Caco-2 (cell line): ENCODE measurements at regions not wholly inside any gene's neighbourhood (a gene's known extent, or its start where the extent isn't known, plus 50 kb on each side); places are given as distances from the start of the nearest gene placed in this dataset.

Experiments used
- BruUV-seq: library from RNA; stranded (reverse); fragments of 400-500 nt; replicated peaks from 2 replicates; lab custom pipeline; 2021; lab: Mats Ljungman, UMichigan
- CTCF ChIA-PET: fragments of 300-600 bp; sonication (Branson Sonifier 250); formaldehyde crosslinking; loops from one replicate; lab custom pipeline; 2022; ENCODE audit warnings: antibody characterized with exemption; lab: Charles Lee
- POLR2A ChIA-PET: fragments of 300-600 bp; sonication (Branson Sonifier 250); formaldehyde crosslinking; loops from one replicate; lab custom pipeline; 2022; ENCODE audit warnings: antibody characterized with exemption; lab: Charles Lee
- DNase-seq, 2 experiments: peaks; one replicate each; pipeline versions ENCODE4 v3.0.0 to v3.0.0-alpha.2; 2020 to 2022
- H3K27me3 ChIP-seq: replicated peaks from 2 replicates; pipeline ENCODE4 v1.6.0; 2011; ENCODE audit warnings: low read length; ENCODE audit not compliant: control insufficient read depth, insufficient read depth
- H3K36me3 ChIP-seq: 2 replicates; pipeline ENCODE4 v1.5.1; 2011; ENCODE audit warnings: low read length; ENCODE audit not compliant: control insufficient read depth, insufficient read depth
- H3K4me1 ChIP-seq: fragments of 250-450 bp; sonication (Bioruptor Pico); 2 replicates; pipeline ENCODE4 v1.5.1; 2020; ENCODE audit warnings: mild to moderate bottlenecking
- H3K4me3 ChIP-seq: 2 replicates; pipeline ENCODE4 v1.5.1; 2011; ENCODE audit warnings: low read depth, mild to moderate bottlenecking, control low read depth, low read length
- H3K9me3 ChIP-seq: fragments of 250-450 bp; sonication (Bioruptor Pico); 2 replicates; pipeline ENCODE4 v1.5.1; 2020; ENCODE audit warnings: mild to moderate bottlenecking, moderate library complexity
- H3K27ac Mint-ChIP-seq: one replicate; pipeline ENCODE4 v1.8.0; 2022; ENCODE audit warnings: mixed read lengths; ENCODE audit not compliant: unreplicated experiment
- H3K27me3 Mint-ChIP-seq: one replicate; pipeline ENCODE4 v1.8.0; 2022; ENCODE audit warnings: mixed read lengths; ENCODE audit not compliant: insufficient read depth, unreplicated experiment
- H3K36me3 Mint-ChIP-seq: one replicate; pipeline ENCODE4 v1.8.0; 2022; ENCODE audit warnings: mild to moderate bottlenecking, mixed read lengths; ENCODE audit not compliant: insufficient read depth, unreplicated experiment
- H3K4me1 Mint-ChIP-seq: one replicate; pipeline ENCODE4 v1.8.0; 2022; ENCODE audit warnings: low read depth, mixed read lengths; ENCODE audit not compliant: unreplicated experiment
- H3K4me3 Mint-ChIP-seq: one replicate; pipeline ENCODE4 v1.8.0; 2022; ENCODE audit warnings: mild to moderate bottlenecking, moderate library complexity, mixed read lengths; ENCODE audit not compliant: unreplicated experiment
- H3K9me3 Mint-ChIP-seq: one replicate; pipeline ENCODE4 v1.8.0; 2022; ENCODE audit warnings: mixed read lengths; ENCODE audit not compliant: unreplicated experiment
- CTCF ChIP-seq, 2 experiments: fragments of 200-600 bp in 1 of 2; IDR thresholded peaks; 1 replicate in 1 of 2; 2 replicates in 1 of 2; pipeline versions ENCODE4 v1.5.1 to v1.8.0; 2011 to 2022; ENCODE audit warnings: antibody characterized with exemption in 1 of 2, control low read depth in 1 of 2, inconsistent platforms in 1 of 2, low read depth in 1 of 2, low read length in 1 of 2, mild to moderate bottlenecking in 1 of 2, moderate library complexity in 1 of 2; ENCODE audit not compliant: insufficient read depth in 1 of 2, severe bottlenecking in 1 of 2, unreplicated experiment in 1 of 2
- intact Hi-C: fragments of 100-400 bp; cut with micrococcal nuclease; formaldehyde crosslinking; loops from one replicate; pipeline ENCODE4 v1.10.0; 2022; ENCODE audit not compliant: unreplicated experiment

DNA sequence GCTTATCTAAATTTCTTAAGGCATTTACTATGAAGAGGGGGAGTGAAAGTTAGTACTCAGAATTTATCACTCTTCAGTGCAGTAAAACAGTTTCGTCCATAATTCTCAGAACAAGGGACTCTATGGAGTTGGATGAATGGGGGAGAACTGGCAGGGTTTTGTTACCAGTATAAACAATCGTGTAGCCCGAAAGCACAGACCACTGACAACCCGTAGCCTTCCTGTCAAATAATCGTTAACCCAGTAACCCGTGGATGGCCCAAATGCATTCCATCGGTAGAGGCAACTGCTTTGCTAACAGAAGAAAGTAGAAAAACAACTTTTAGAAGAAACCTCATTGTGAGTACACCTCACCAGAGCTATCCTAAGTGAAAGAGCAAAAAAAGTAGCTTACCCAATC is 583.9 kb downstream of the NXPH1 start:
- DNase-seq = no peak
- TF ChIP-seq CTCF (IDR thresholded peaks at IDR 0.05; ENCODE audit: insufficient read depth in 1 of 2, low read depth in 1 of 2, low read length in 1 of 2, severe bottlenecking in 1 of 2, unreplicated experiment in 1 of 2) = no peak
- no peak overlapping the region for H3K4me3 Mint-ChIP-seq
- H3K4me1 Mint-ChIP-seq = no peaks in the 10 kb centered on the region
- CTCF ChIA-PET = no interaction called here
- intact Hi-C loops = loop anchor here (1.0 kb wide), 1 partner anchor 26 kb away; no protein-coding TSS in a partner anchor
- no peaks in the 10 kb centered on the region for H3K36me3 ChIP-seq
- no peaks in the 10 kb centered on the region for H3K9me3 ChIP-seq
- H3K36me3 Mint-ChIP-seq = no peaks in the 10 kb centered on the region
- no peaks in the 10 kb centered on the region for H3K4me1 ChIP-seq
- H3K27me3 Mint-ChIP-seq = peaks cover 6% of the 10 kb centered on the region
- no peaks in the 10 kb centered on the region for H3K27me3 ChIP-seq
- H3K9me3 Mint-ChIP-seq = no peaks in the 10 kb centered on the region
- no peak overlapping the region for H3K4me3 ChIP-seq
- BruUV-seq = no TSS peak
- POLR2A ChIA-PET = no interaction called here
- no peak overlapping the region for H3K27ac Mint-ChIP-seq

- intact Hi-C loops = no loop called here
- peaks cover 5% of the 10 kb centered on the region for H3K27me3 Mint-ChIP-seq
These were observed 589.0 kb downstream of the NXPH1 start for GRCh38 chr7:9022456-9022855.

DNA sequence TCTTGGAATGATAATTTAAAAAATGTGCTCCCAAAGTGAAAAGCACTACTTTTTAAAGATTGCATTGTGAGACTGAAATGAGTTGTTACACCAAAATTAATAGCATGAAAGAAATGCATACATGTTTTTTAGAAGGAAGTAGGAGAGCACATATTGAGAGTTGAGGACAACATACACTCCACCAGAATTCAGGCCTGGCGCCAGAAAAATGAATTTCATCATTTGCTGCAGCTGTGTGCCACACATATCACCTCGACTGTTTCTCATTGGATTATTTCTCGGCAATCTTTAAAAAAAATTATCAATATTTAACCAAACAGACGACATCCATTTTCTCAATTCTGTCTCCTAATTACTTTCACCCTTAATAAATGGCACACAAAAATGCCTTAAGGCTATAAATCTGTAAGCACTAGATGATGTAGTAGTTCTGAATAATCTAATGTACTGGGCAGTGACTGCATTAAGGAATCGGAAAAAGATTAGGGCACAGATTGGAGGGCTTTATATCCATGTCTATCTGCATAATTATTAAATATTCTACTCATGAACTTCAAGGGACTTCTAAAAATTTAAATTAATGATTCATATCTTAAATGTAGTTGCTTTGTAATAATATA is 590.4 kb downstream of the NXPH1 start:
- CTCF ChIA-PET = no interaction called here
- no peak overlapping the region for H3K4me3 ChIP-seq
- no TSS peak for BruUV-seq
- Mint-ChIP-seq H3K4me1 (no peaks in the 10 kb centered on the region), H3K27me3 (peaks cover 14% of the 10 kb centered on the region), H3K36me3 (no peaks in the 10 kb centered on the region), H3K9me3 (no peaks in the 10 kb centered on the region), H3K27ac (no peak overlapping the region), H3K4me3 (no peak overlapping the region)
- H3K4me1 ChIP-seq = no peaks in the 10 kb centered on the region
- no peaks in the 10 kb centered on the region for H3K9me3 ChIP-seq
- H3K27me3 ChIP-seq = no peaks in the 10 kb centered on the region
- POLR2A ChIA-PET = interaction anchor here (0.6 kb wide), 1 partner anchor 578 kb away, joined by 3 read pairs; no protein-coding TSS in a partner anchor
- intact Hi-C loops = no loop called here
- no peaks in the 10 kb centered on the region for H3K36me3 ChIP-seq
- TF ChIP-seq CTCF (IDR thresholded peaks at IDR 0.05; ENCODE audit: insufficient read depth in 1 of 2, low read depth in 1 of 2, low read length in 1 of 2, severe bottlenecking in 1 of 2, unreplicated experiment in 1 of 2) = no peak
- DNase-seq = no peak

More at GRCh38 chr7:9022456-9022855, 589.0 kb downstream of the NXPH1 start:
- Histone ChIP-seq H3K4me3 (no peak overlapping the region), H3K27me3 (no peaks in the 10 kb centered on the region), H3K4me1 (no peaks in the 10 kb centered on the region), H3K9me3 (no peaks in the 10 kb centered on the region), H3K36me3 (no peaks in the 10 kb centered on the region)
- DNase-seq = no peak
- ChIA-PET CTCF (no interaction called here), POLR2A (no interaction called here)
- Mint-ChIP-seq H3K9me3 (no peaks in the 10 kb centered on the region), H3K4me1 (no peaks in the 10 kb centered on the region), H3K4me3 (no peak overlapping the region), H3K27ac (no peak overlapping the region), H3K36me3 (no peaks in the 10 kb centered on the region)
- TF ChIP-seq CTCF (IDR thresholded peaks at IDR 0.05; ENCODE audit: insufficient read depth in 1 of 2, low read depth in 1 of 2, low read length in 1 of 2, severe bottlenecking in 1 of 2, unreplicated experiment in 1 of 2) = no peak
- BruUV-seq = no TSS peak
